UCSD-AML1 (cell line): ENCODE measurements at regions not wholly inside any gene's neighbourhood (a gene's known extent, or its start where the extent isn't known, plus 50 kb on each side); places are given as distances from the start of the nearest gene placed in this dataset.
"Not testable (repeated sequence)": the region's sequence is repeated elsewhere in the genome, so short reads cannot be mapped to it uniquely, and the experiment has no call there.

Experiments used
- DNase-seq: peaks from one replicate; lab custom pipeline; 2025; ENCODE audit not compliant: unreplicated experiment; lab: John Stamatoyannopoulos, UW

- DNase-seq = not testable (repeated sequence)
Observed at GRCh38 chr3:75311306-75311705, 352.8 kb upstream of the FRG2C start.

GRCh38 chr3:75312469-75312868 lies 351.7 kb upstream of the FRG2C start:
- not testable (repeated sequence) for DNase-seq

DNA sequence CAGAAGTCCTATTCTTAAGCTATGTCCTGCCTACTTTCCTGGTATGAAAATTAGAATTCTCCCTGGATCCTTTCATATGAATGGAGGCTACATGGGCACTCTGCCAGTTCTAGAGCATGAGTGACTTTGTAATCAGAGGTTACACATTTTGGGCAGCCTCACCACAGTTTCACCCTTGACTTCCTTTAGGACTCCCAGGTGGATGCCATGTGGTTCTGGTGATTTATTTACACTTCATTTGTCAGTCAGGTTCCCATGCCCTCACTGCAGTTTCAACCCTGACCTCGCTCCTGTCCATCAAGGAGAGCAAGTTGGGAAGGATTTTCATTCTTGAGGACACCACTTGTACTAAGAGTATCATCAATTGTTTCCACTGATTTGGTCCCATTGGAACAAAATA lies 344.4 kb upstream of the FRG2C start:
- not testable (repeated sequence) for DNase-seq

DNA sequence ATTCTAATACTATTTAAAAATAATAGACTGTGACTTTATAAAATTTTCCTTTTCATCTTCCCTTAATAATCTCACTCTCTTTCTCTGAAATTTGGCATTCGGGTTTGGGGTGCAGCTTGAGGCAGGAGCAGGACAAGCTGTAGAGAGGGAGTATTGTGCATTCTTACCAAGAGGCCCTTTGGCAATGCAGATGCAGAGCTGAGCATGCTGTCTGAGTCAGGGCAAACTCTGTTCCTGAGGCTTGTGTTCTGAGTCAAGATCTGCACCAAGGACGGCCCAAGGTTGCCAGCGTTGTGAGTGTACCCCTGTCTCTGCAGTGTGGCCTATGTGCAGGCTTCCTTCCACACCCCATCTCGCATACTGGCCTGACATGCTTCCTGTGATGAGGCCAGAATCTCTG lies 343.8 kb upstream of the FRG2C start:
- DNase-seq = no peak

DNA sequence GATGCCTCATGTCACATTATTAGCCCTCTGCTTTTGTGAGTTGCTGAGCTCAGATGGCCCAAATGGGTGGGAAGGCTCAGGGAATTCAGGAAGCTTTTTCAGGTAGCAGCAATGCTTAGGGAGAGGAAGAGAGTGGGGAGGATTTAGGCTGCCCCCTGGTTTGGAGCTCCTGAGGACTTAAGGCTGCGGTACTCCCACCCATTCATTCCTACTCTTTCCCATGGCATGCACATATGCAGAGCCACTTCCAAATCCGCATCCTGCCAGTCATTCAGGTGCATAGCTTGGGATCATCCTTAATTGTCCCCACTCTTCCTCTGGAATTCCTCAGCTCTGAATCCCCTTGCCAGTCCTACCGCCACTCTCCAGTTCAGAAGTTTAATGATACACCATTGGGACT lies 343.1 kb upstream of the FRG2C start:
- no peak for DNase-seq

- not testable (repeated sequence) for DNase-seq
Observed at GRCh38 chr3:75323936-75324335, 340.2 kb upstream of the FRG2C start.

GRCh38 chr3:75325716-75326115 lies 338.4 kb upstream of the FRG2C start:
- no peak for DNase-seq

DNA sequence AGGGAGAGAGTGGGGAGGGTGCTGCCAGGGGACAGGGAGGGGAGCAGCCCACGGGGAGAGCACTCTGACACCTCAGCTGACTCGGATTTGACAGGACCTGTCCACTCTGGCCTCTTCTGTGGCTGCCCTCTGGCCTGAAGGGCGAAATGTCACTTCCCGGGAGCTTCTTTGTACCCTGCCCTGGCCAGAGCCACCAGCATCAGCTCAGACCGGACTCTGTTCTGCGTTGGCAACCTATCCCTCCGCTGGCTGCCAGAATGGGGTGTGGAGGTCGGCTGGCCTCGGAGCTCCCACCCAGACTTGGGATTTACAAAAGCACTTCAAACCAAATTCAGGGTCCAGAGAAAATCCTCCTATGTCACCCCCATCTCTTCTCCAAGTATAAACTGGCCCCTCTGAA lies 336.7 kb upstream of the FRG2C start:
- DNase-seq = no peak

DNA sequence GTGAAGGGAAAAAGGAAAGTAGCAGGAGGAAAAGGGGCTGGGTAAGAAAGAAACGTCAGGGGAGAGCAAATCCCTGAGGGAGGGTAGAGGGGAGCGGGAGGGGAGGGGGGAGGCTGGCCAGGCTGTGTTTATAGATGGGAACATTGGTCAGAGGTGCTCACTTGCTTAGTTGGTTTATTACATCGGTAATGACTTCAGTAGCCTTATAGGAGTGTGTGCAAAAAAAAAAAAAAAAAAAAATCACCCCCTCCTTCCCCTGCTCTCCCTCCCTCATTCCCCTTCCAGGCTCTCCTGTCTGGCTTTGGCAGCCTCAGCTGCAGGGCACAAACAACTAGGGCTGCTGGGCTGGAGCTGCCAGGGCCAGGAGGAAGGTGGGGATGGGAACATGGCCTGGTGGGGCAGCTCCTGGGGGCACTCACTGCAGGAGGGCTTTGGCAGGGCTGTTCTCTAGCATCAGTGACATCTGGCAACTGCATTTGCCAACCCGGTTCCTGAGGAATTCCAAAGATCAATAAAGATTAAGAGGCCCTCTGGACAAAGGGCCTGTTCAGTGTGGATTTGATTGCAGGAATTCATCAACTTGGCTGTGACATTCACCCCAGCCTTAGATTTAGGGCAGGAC lies 334.5 kb upstream of the FRG2C start:
- no peak for DNase-seq

DNA sequence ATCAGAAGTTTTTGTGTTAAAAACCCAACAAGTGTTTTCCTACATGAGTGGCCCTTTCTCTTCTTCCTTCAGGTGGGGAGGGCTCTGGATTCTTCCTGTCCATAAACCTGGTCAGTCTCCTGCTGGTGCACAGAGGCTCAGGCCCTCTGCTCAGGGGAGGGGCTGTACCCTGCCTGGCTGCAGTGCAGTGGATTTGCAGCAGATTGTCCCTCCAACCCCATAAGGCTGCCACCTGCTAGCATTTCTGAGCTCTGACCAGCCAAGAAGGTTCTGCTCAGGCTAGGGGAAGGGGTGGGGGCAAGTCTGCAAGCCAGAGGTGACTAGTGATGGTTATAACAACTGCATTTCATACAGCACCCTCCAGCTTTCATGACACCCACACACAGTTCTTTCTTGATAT lies 333.7 kb upstream of the FRG2C start:
- DNase-seq = not testable (repeated sequence)

GRCh38 chr3:75332090-75332489 lies 332.0 kb upstream of the FRG2C start:
- peak; percentile 5 for DNase-seq

- no peak for DNase-seq
Observed at GRCh38 chr3:75332794-75333193, 331.3 kb upstream of the FRG2C start.

DNA sequence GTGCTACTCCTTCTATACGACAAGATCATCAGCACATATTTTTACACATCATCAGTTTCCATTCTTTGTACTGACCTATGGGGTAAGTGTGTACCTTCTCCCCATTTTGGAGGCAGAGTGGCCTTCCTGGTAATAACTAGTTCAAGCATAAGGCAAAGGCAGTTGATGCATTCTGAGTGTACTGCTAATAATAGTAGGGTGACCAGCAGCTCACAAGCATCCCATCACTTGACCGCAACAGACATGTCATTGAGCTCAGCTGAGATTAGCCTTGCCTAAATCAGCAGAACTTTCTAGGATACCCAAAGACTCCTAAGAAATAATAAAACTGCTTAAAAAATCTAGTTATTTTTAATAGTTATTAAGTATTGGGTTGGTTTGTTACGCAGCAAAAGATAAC lies 329.8 kb upstream of the FRG2C start:
- no peak for DNase-seq

GRCh38 chr3:75337226-75337900 lies 326.8 kb upstream of the FRG2C start:
- no peak for DNase-seq

DNA sequence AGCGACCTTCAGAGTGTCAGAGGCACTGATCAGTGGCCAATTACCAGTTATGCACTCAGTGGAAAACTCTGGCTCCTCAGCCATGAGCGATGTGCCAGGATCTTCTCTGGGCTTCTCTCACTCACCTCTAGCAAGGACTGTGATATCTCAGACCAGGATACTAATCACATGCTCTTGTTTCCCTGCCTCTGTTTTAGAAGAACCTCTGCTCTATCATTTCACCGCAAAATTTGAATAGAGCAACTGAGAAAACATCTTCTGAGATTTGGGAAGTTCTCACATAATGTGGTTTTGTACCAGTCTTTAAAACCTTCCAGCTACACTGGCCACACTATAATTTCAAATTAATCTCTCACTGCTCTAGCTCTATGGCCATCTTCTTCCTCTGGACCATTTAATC lies 325.8 kb upstream of the FRG2C start:
- no peak for DNase-seq

DNA sequence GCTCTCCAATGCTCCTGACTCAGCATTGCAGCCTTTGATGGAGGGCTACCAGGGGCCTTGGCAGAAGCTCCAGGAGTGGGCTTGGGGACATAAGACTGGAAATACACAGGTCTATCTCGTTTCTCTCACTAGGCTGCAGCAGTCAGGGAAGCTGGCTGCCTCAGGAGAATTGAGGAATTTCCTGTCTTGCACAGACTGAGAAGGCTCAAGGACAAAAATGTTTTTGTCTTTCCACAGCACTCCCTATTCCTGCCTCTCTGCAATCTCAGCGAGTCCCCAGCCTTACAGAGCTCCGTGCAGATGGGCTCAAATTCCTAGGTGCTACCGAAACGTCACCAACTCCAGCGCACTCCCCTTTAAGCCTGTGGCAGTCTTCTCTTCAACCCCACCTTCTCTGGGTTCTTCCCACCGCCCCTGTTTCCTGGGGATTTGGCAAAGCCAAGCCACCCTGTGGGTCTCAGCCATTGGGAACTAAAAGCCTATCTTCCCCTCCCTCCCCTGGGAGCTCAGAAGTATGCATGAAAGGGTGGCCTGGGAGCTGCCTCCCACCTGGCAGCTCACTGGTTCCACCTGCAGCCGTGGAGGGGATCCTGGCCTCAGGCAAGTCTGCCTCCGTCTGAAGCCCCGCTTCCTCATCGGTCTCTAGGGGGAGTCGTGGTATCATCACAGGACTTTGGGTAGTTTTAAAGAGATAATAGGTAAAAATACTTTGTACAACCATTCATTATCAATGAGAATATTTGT lies 322.6 kb upstream of the FRG2C start:
- DNase-seq = no peak

DNA sequence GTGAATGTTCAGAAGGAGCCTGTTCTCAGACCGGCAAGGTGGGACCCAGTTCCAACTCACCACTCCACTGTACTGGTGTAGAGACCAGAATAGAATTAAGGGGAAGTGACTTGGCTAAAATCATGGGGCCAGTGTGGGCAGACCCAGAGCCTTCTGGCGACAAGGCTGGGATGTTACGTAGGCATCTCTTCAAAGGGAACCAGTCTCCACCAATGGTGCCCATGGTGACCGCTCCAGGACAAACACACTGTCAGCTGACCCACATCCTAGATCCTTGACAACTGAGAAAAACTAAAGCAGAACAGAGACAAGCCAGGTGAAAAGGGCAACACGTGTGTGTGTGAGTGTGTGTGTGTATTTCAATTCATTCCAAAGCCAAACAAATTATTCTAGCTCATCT lies 321.7 kb upstream of the FRG2C start:
- DNase-seq = peak; percentile 51

GRCh38 chr3:75350536-75350935 lies 313.6 kb upstream of the FRG2C start:
- not testable (repeated sequence) for DNase-seq

- peak; percentile 18 for DNase-seq
Observed at GRCh38 chr3:75362086-75362784, 301.9 kb upstream of the FRG2C start.

DNA sequence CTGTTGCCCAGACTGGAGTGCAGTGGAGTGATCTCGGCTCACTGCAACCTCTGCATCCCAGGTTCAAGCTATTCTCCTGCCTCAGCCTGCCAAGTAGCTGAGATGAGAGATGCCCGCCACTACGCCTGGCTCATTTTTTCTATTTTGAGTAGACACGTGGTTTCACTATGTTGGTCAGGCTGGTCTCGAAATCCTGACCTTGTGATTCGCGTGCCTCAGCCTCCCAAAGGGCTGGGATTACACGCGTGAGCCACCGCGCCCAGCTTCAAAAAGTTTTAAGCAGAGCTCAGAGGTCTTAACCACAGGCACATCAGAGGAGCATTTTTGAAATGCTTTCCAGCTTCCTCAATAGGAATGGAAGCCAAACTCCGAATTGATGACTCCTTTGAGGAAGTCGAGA lies 291.2 kb upstream of the FRG2C start:
- DNase-seq = not testable (repeated sequence)

DNA sequence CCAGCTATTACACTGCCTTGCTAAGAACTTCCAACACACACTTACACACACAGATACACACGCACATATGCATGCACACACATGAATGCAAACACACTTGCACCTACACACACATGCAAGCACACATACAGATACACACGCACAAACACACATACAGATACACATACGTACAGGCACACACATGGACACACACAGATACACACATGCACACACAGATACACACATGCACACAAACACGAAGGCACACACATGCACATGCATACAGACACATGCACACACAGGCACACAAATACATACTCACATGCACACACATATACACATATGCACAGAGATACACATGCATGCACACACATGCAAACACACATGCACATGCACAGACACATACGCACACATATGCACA lies 284.3 kb upstream of the FRG2C start:
- not testable (repeated sequence) for DNase-seq
